Skeletal muscle satellite cell (primary cell): ENCODE measurements at regions not wholly inside any gene's neighbourhood (a gene's known extent, or its start where the extent isn't known, plus 50 kb on each side); places are given as distances from the start of the nearest gene placed in this dataset.
"Not testable (repeated sequence)": the region's sequence is repeated elsewhere in the genome, so short reads cannot be mapped to it uniquely, and the experiment has no call there.

Source experiments
- H3K27me3 ChIP-seq: 2 replicates; pipeline ENCODE4 v1.7.0; 2013; ENCODE audit warnings: low read length; ENCODE audit not compliant: control insufficient read depth, insufficient read depth
- H3K36me3 ChIP-seq: 2 replicates; pipeline ENCODE4 v1.7.0; 2013; ENCODE audit warnings: mild to moderate bottlenecking, control low read depth, low read length; ENCODE audit not compliant: insufficient read depth
- H3K4me1 ChIP-seq: 2 replicates; pipeline ENCODE4 v1.7.0; 2013; ENCODE audit warnings: low read length; ENCODE audit not compliant: control insufficient read depth, insufficient read depth
- H3K4me2 ChIP-seq: 2 replicates; pipeline ENCODE4 v1.7.0; 2013; ENCODE audit warnings: mild to moderate bottlenecking, low read length
- H3K4me3 ChIP-seq: 2 replicates; pipeline ENCODE4 v1.7.0; 2013; ENCODE audit warnings: low read length
- H3K9ac ChIP-seq: 2 replicates; pipeline ENCODE4 v1.7.0; 2013; ENCODE audit warnings: mild to moderate bottlenecking, low read depth, low read length, moderate library complexity
- H3K9me3 ChIP-seq: replicated peaks from 2 replicates; pipeline ENCODE4 v1.7.0; 2013; ENCODE audit warnings: mild to moderate bottlenecking, control low read depth, low read length

- Histone ChIP-seq H3K9me3 (no peaks in the 10 kb centered on the region), H3K4me2 (no peak overlapping the region)
These were observed 149.2 kb downstream of the EVA1A start for GRCh38 chr2:75411574-75411973.

GRCh38 chr2:75410702-75411101, 150.0 kb downstream of the EVA1A start:
- Histone ChIP-seq H3K27me3 (peaks cover 50% of the 10 kb centered on the region), H3K4me3 (no peak overlapping the region), H3K4me1 (no peaks in the 10 kb centered on the region), H3K4me2 (no peak overlapping the region), H3K9me3 (no peaks in the 10 kb centered on the region), H3K9ac (no peak overlapping the region), H3K36me3 (no peaks in the 10 kb centered on the region)

More at GRCh38 chr2:75411574-75411973, 149.2 kb downstream of the EVA1A start:
- Histone ChIP-seq H3K27me3 (peaks cover 52% of the 10 kb centered on the region), H3K9ac (no peak overlapping the region), H3K4me3 (no peak overlapping the region), H3K36me3 (no peaks in the 10 kb centered on the region), H3K4me1 (no peaks in the 10 kb centered on the region)

- Histone ChIP-seq H3K9ac (no peak overlapping the region), H3K36me3 (no peaks in the 10 kb centered on the region), H3K4me2 (no peak overlapping the region), H3K4me1 (no peaks in the 10 kb centered on the region), H3K27me3 (peaks cover 57% of the 10 kb centered on the region), H3K9me3 (no peaks in the 10 kb centered on the region), H3K4me3 (no peak overlapping the region)
These were observed 152.0 kb downstream of the EVA1A start for GRCh38 chr2:75408771-75409170.

- peaks cover 47% of the 10 kb centered on the region for H3K27me3 ChIP-seq
- no peaks in the 10 kb centered on the region for H3K36me3 ChIP-seq
- H3K4me3 ChIP-seq = no peak overlapping the region
- no peaks in the 10 kb centered on the region for H3K9me3 ChIP-seq
- H3K4me1 ChIP-seq = no peaks in the 10 kb centered on the region
- no peak overlapping the region for H3K4me2 ChIP-seq
- no peak overlapping the region for H3K9ac ChIP-seq
These were observed 153.7 kb downstream of the EVA1A start for GRCh38 chr2:75407038-75407530.

GRCh38 chr2:75406131-75406581, 154.6 kb downstream of the EVA1A start:
- no peak overlapping the region for H3K4me2 ChIP-seq
- H3K9me3 ChIP-seq = no peaks in the 10 kb centered on the region
- no peak overlapping the region for H3K4me3 ChIP-seq
- peaks cover 45% of the 10 kb centered on the region for H3K27me3 ChIP-seq
- H3K4me1 ChIP-seq = no peaks in the 10 kb centered on the region
- H3K9ac ChIP-seq = no peak overlapping the region
- H3K36me3 ChIP-seq = no peaks in the 10 kb centered on the region

- Histone ChIP-seq H3K9me3 (no peaks in the 10 kb centered on the region), H3K9ac (no peak overlapping the region), H3K4me1 (no peaks in the 10 kb centered on the region), H3K36me3 (no peaks in the 10 kb centered on the region), H3K4me2 (no peak overlapping the region), H3K4me3 (no peak overlapping the region), H3K27me3 (peaks cover 40% of the 10 kb centered on the region)
These were observed 155.7 kb downstream of the EVA1A start for GRCh38 chr2:75405000-75405399.

GRCh38 chr2:75403991-75404428, 156.7 kb downstream of the EVA1A start:
- Histone ChIP-seq H3K27me3 (peaks cover 47% of the 10 kb centered on the region), H3K4me2 (no peak overlapping the region), H3K9ac (no peak overlapping the region), H3K4me1 (no peaks in the 10 kb centered on the region), H3K9me3 (no peaks in the 10 kb centered on the region), H3K4me3 (no peak overlapping the region), H3K36me3 (no peaks in the 10 kb centered on the region)

GRCh38 chr2:75396314-75396713, 164.4 kb downstream of the EVA1A start:
- Histone ChIP-seq H3K9me3 (no peaks in the 10 kb centered on the region), H3K27me3 (peaks cover 12% of the 10 kb centered on the region), H3K4me1 (no peaks in the 10 kb centered on the region), H3K4me3 (no peak overlapping the region), H3K36me3 (no peaks in the 10 kb centered on the region), H3K4me2 (no peak overlapping the region), H3K9ac (no peak overlapping the region)

- not testable (repeated sequence) for H3K4me2 ChIP-seq, H3K9ac ChIP-seq, H3K4me3 ChIP-seq, H3K9me3 ChIP-seq, H3K36me3 ChIP-seq, H3K4me1 ChIP-seq
- H3K27me3 ChIP-seq = peaks cover 13% of the 10 kb centered on the region
These were observed 166.0 kb downstream of the EVA1A start for GRCh38 chr2:75394764-75395163.

- H3K4me1 ChIP-seq = no peaks in the 10 kb centered on the region
- H3K27me3 ChIP-seq = peaks cover 11% of the 10 kb centered on the region
- no peak overlapping the region for H3K9ac ChIP-seq
- H3K36me3 ChIP-seq = no peaks in the 10 kb centered on the region
- no peak overlapping the region for H3K4me3 ChIP-seq
- H3K4me2 ChIP-seq = no peak overlapping the region
- H3K9me3 ChIP-seq = no peaks in the 10 kb centered on the region
These were observed 170.6 kb downstream of the EVA1A start for GRCh38 chr2:75390169-75390568.

- Histone ChIP-seq H3K27me3 (peaks cover 11% of the 10 kb centered on the region), H3K9ac (no peak overlapping the region), H3K4me1 (no peaks in the 10 kb centered on the region), H3K4me3 (no peak overlapping the region), H3K36me3 (no peaks in the 10 kb centered on the region), H3K9me3 (no peaks in the 10 kb centered on the region), H3K4me2 (no peak overlapping the region)
These were observed 171.5 kb downstream of the EVA1A start for GRCh38 chr2:75389271-75389670.

- no peaks in the 10 kb centered on the region for H3K27me3 ChIP-seq
These were observed 179.7 kb downstream of the EVA1A start for GRCh38 chr2:75381032-75381431.

More at GRCh38 chr2:75381032-75381431, 179.7 kb downstream of the EVA1A start:
- no peak overlapping the region for H3K9ac ChIP-seq
- no peak overlapping the region for H3K4me2 ChIP-seq
- H3K4me3 ChIP-seq = no peak overlapping the region
- no peaks in the 10 kb centered on the region for H3K9me3 ChIP-seq
- H3K36me3 ChIP-seq = no peaks in the 10 kb centered on the region
- peaks cover 2% of the 10 kb centered on the region for H3K4me1 ChIP-seq
